H9 (cell line): ENCODE measurements at regions not wholly inside any gene's neighbourhood (a gene's known extent, or its start where the extent isn't known, plus 50 kb on each side); places are given as distances from the start of the nearest gene placed in this dataset.

ENCODE experiments used
- DNase-seq: peaks from one replicate; pipeline ENCODE4 v3.0.0-alpha.2; 2017
- H2AFZ ChIP-seq: one replicate; pipeline ENCODE4 v1.6.1; 2013; ENCODE audit warnings: mild to moderate bottlenecking, low read length, control low read depth, moderate library complexity
- H2AK5ac ChIP-seq: 2 replicates; pipeline ENCODE4 v1.6.1; 2013; ENCODE audit warnings: low read length, control low read depth, mixed read lengths; ENCODE audit not compliant: insufficient read length
- H2BK120ac ChIP-seq: one replicate; pipeline ENCODE4 v1.6.1; 2013; ENCODE audit warnings: low read depth, mild to moderate bottlenecking, low read length, control low read depth, inconsistent platforms; ENCODE audit not compliant: poor library complexity, severe bottlenecking
- H2BK12ac ChIP-seq: 2 replicates; pipeline ENCODE4 v1.6.1; 2013; ENCODE audit warnings: low read length, control low read depth, mixed read lengths, low read depth; ENCODE audit not compliant: insufficient read length
- H2BK15ac ChIP-seq: 2 replicates; pipeline ENCODE4 v1.6.1; 2013; ENCODE audit warnings: low read depth, low read length, control low read depth
- H2BK20ac ChIP-seq: one replicate; pipeline ENCODE4 v1.6.1; 2013; ENCODE audit warnings: low read depth, mild to moderate bottlenecking, low read length, control low read depth, inconsistent platforms; ENCODE audit not compliant: poor library complexity, severe bottlenecking
- H2BK5ac ChIP-seq: 2 replicates; pipeline ENCODE4 v1.6.1; 2013; ENCODE audit warnings: low read length, control low read depth, mixed read lengths; ENCODE audit not compliant: insufficient read length
- H3K14ac ChIP-seq: 2 replicates; pipeline ENCODE4 v1.6.1; 2013; ENCODE audit warnings: low read length, control low read depth; ENCODE audit not compliant: insufficient read depth
- H3K18ac ChIP-seq: 2 replicates; pipeline ENCODE4 v1.6.1; 2013; ENCODE audit warnings: low read depth, mild to moderate bottlenecking, mixed read lengths, low read length, control low read depth; ENCODE audit not compliant: insufficient read length
- H3K23ac ChIP-seq: 2 replicates; pipeline ENCODE4 v1.6.1; 2013; ENCODE audit warnings: low read length, control low read depth, mixed read lengths, low read depth; ENCODE audit not compliant: insufficient read length
- H3K23me2 ChIP-seq: 2 replicates; pipeline ENCODE4 v1.6.1; 2013; ENCODE audit warnings: low read depth, mild to moderate bottlenecking, mixed read lengths, low read length, control low read depth; ENCODE audit not compliant: insufficient read length, poor library complexity, severe bottlenecking
- H3K27ac ChIP-seq: 2 replicates; pipeline ENCODE4 v1.5.1; 2013; ENCODE audit warnings: low read length, control low read depth, mixed read lengths, low read depth; ENCODE audit not compliant: insufficient read length
- H3K27me3 ChIP-seq: 2 replicates; pipeline ENCODE4 v1.6.1; 2013; ENCODE audit warnings: low read length, control low read depth, inconsistent platforms; ENCODE audit not compliant: insufficient read depth
- H3K4ac ChIP-seq: 2 replicates; pipeline ENCODE4 v1.6.1; 2013; ENCODE audit warnings: low read depth, mild to moderate bottlenecking, control low read depth, inconsistent platforms, low read length, moderate library complexity
- H3K4me1 ChIP-seq: 2 replicates; pipeline ENCODE4 v1.6.1; 2013; ENCODE audit warnings: low read length, control low read depth, inconsistent platforms; ENCODE audit not compliant: insufficient read depth
- H3K4me2 ChIP-seq: 2 replicates; pipeline ENCODE4 v1.6.1; 2013; ENCODE audit warnings: low read length, control low read depth, mixed read lengths; ENCODE audit not compliant: insufficient read length, insufficient read depth
- H3K56ac ChIP-seq: 2 replicates; pipeline ENCODE4 v1.6.1; 2013; ENCODE audit warnings: low read depth, mild to moderate bottlenecking, mixed read lengths, low read length, control low read depth; ENCODE audit not compliant: insufficient read length
- H3K79me1 ChIP-seq: 2 replicates; pipeline ENCODE4 v1.6.1; 2013; ENCODE audit warnings: low read depth, mild to moderate bottlenecking, moderate library complexity, low read length, control low read depth, inconsistent platforms; ENCODE audit not compliant: insufficient read depth, poor library complexity, severe bottlenecking
- H3K79me2 ChIP-seq: 2 replicates; pipeline ENCODE4 v1.6.1; 2013; ENCODE audit warnings: low read length, control low read depth, inconsistent platforms; ENCODE audit not compliant: insufficient read depth
- H3K9ac ChIP-seq: 2 replicates; pipeline ENCODE4 v1.6.1; 2013; ENCODE audit warnings: low read length, control low read depth, mixed read lengths; ENCODE audit not compliant: insufficient read length; ENCODE audit errors: extremely low read depth
- H3K9me3 ChIP-seq: one replicate; pipeline ENCODE4 v1.6.1; 2013; ENCODE audit warnings: low read depth, low read length, inconsistent platforms; ENCODE audit not compliant: control insufficient read depth
- H3T11ph ChIP-seq: one replicate; pipeline ENCODE4 v1.6.1; 2013; ENCODE audit warnings: mild to moderate bottlenecking, low read length, control low read depth, inconsistent platforms
- H4K20me1 ChIP-seq: one replicate; pipeline ENCODE4 v1.6.1; 2013; ENCODE audit not compliant: control insufficient read depth, insufficient read length, insufficient read depth
- H4K5ac ChIP-seq: 2 replicates; pipeline ENCODE4 v1.6.1; 2013; ENCODE audit warnings: low read depth, mild to moderate bottlenecking, mixed read lengths, low read length, control low read depth; ENCODE audit not compliant: insufficient read length
- H4K8ac ChIP-seq: replicated peaks from 2 replicates; pipeline ENCODE4 v1.6.1; 2013; ENCODE audit warnings: low read length, control low read depth, mixed read lengths, low read depth; ENCODE audit not compliant: insufficient read length
- H4K91ac ChIP-seq: 2 replicates; pipeline ENCODE4 v1.6.1; 2013; ENCODE audit warnings: low read depth, mild to moderate bottlenecking, moderate library complexity, mixed read lengths, low read length, control low read depth; ENCODE audit not compliant: insufficient read length
- H3K27ac Mint-ChIP-seq, 3 experiments: 2 replicates in 2 of 3; 3 replicates in 1 of 3; pipeline ENCODE4 v1.8.0; 2020 to 2021; ENCODE audit warnings: mixed read lengths in 3 of 3, mild to moderate bottlenecking in 1 of 3, moderate library complexity in 1 of 3
- H3K27me3 Mint-ChIP-seq: 2 replicates; pipeline ENCODE4 v1.8.0; 2021; ENCODE audit warnings: low read depth, mild to moderate bottlenecking, moderate library complexity, mixed read lengths
- H3K36me3 Mint-ChIP-seq, 3 experiments: 2 replicates in 2 of 3; 3 replicates in 1 of 3; pipeline ENCODE4 v1.8.0; 2020 to 2021; ENCODE audit warnings: low read depth in 3 of 3, mixed read lengths in 3 of 3; ENCODE audit not compliant: insufficient read depth in 1 of 3
- H3K4me1 Mint-ChIP-seq, 2 experiments: 2 replicates each; pipeline ENCODE4 v1.8.0; 2020; ENCODE audit warnings: mixed read lengths in 2 of 2
- H3K4me3 Mint-ChIP-seq, 2 experiments: 2 replicates in 1 of 2; 3 replicates in 1 of 2; pipeline ENCODE4 v1.8.0; 2020 to 2021; ENCODE audit warnings: mild to moderate bottlenecking in 2 of 2, mixed read lengths in 2 of 2, moderate library complexity in 1 of 2
- H3K9me3 Mint-ChIP-seq, 2 experiments: 2 replicates in 1 of 2; 3 replicates in 1 of 2; pipeline ENCODE4 v1.8.0; 2020; ENCODE audit warnings: mild to moderate bottlenecking in 2 of 2, mixed read lengths in 2 of 2, moderate library complexity in 1 of 2
- CTCF ChIP-seq: fragments of 200-600 bp; sonication (generic); conservative IDR thresholded peaks from 3 replicates; pipeline ENCODE4 v1.8.0; 2021; ENCODE audit warnings: antibody characterized with exemption, mild to moderate bottlenecking
- WGBS: extraction: QIAGEN DNeasy Blood & Tissue Kit; methylation state at CpG from one replicate; pipeline ENCODE4 v1.1.7; 2013; ENCODE audit warnings: missing lambda C conversion rate, low lambda C conversion rate, mixed read lengths; ENCODE audit not compliant: insufficient read length; ENCODE audit errors: extremely low coverage; 5-methylcytosine and 5-hydroxymethylcytosine counted together

GRCh38 chr12:24507827-24508226 is 441.1 kb downstream of the BCAT1 start:
- Histone ChIP-seq H4K5ac (no peak overlapping the region), H4K8ac (no peak overlapping the region), H3K27me3 (no peaks in the 10 kb centered on the region), H3K79me1 (no peaks in the 10 kb centered on the region), H2AFZ (no peak overlapping the region), H3K79me2 (no peaks in the 10 kb centered on the region), H3K23me2 (no peaks in the 10 kb centered on the region), H3K4me2 (no peak overlapping the region), H3K18ac (no peak overlapping the region), H3K23ac (no peak overlapping the region), H4K20me1 (no peaks in the 10 kb centered on the region), H4K91ac (no peak overlapping the region), H2BK20ac (no peak overlapping the region), H3K9me3 (no peaks in the 10 kb centered on the region), H3K9ac (no peak overlapping the region), H3K4ac (no peak overlapping the region), H3K14ac (no peak overlapping the region), H3K27ac (no peak overlapping the region), H2AK5ac (no peak overlapping the region), H3K56ac (no peak overlapping the region), H2BK120ac (no peak overlapping the region), H2BK5ac (no peak overlapping the region), H2BK12ac (no peak overlapping the region), H3K4me1 (no peaks in the 10 kb centered on the region), H3T11ph (no peak overlapping the region), H2BK15ac (no peak overlapping the region)
- Mint-ChIP-seq H3K9me3 (no peaks in the 10 kb centered on the region), H3K36me3 (no peaks in the 10 kb centered on the region), H3K27me3 (no peaks in the 10 kb centered on the region), H3K4me1 (peaks cover 0 to 4% of the 10 kb centered on the region in 2 experiments; a peak in 1 of 4 replicates), H3K4me3 (no peak overlapping the region), H3K27ac (no peak overlapping the region; a peak in 1 of 7 replicates)
- DNase-seq = no peak
- WGBS = no CpG with 5 or more reads among the region's 2 CpGs
- no peak for TF ChIP-seq CTCF
